ENCODE measurements at regions not wholly inside any gene's neighbourhood (a gene's known extent, or its start where the extent isn't known, plus 50 kb on each side); places are given as distances from the start of the nearest gene placed in this dataset.
"Not testable (repeated sequence)": the region's sequence is repeated elsewhere in the genome, so short reads cannot be mapped to it uniquely, and the experiment has no call there.

GRCh38 chr3:105137911-105138310 lies 228.8 kb upstream of the ALCAM start:
- Histone ChIP-seq H3K4me3 (ENCODE audit: low read depth in 1 of 2, low read length in 2 of 2) (no peak overlapping the region), H3K36me3 (ENCODE audit: control insufficient read depth in 1 of 2, insufficient read depth in 2 of 2, low read length in 2 of 2) (no peaks in the 10 kb centered on the region), H3K9ac (ENCODE audit: low read depth in 1 of 2, low read length in 2 of 2) (no peak overlapping the region), H3K27ac (ENCODE audit: low read depth, low read length) (no peak overlapping the region), H3K9me3 (ENCODE audit: control insufficient read depth in 1 of 2, low read length in 2 of 2) (no peaks in the 10 kb centered on the region), H3K27me3 (ENCODE audit: control insufficient read depth in 1 of 2, insufficient read depth in 2 of 2, low read length in 2 of 2) (no peaks in the 10 kb centered on the region), H3K4me1 (ENCODE audit: control insufficient read depth in 1 of 2, insufficient read depth in 2 of 2, low read length in 2 of 2) (no peaks in the 10 kb centered on the region)

GRCh38 chr3:105139881-105140560 lies 226.7 kb upstream of the ALCAM start:
- H3K27ac ChIP-seq (ENCODE audit: low read depth, low read length), result no peak overlapping the region
- no peaks in the 10 kb centered on the region for H3K4me1 ChIP-seq (ENCODE audit: control insufficient read depth in 1 of 2, insufficient read depth in 2 of 2, low read length in 2 of 2)
- no peaks in the 10 kb centered on the region for H3K36me3 ChIP-seq (ENCODE audit: control insufficient read depth in 1 of 2, insufficient read depth in 2 of 2, low read length in 2 of 2)
- no peak overlapping the region for H3K4me3 ChIP-seq (ENCODE audit: low read depth in 1 of 2, low read length in 2 of 2)
- H3K27me3 ChIP-seq (ENCODE audit: control insufficient read depth in 1 of 2, insufficient read depth in 2 of 2, low read length in 2 of 2), result no peaks in the 10 kb centered on the region
- no peaks in the 10 kb centered on the region for H3K9me3 ChIP-seq (ENCODE audit: control insufficient read depth in 1 of 2, low read length in 2 of 2)
- no peak overlapping the region for H3K9ac ChIP-seq (ENCODE audit: low read depth in 1 of 2, low read length in 2 of 2)

GRCh38 chr3:105140899-105141367 lies 225.8 kb upstream of the ALCAM start:
- no peaks in the 10 kb centered on the region for H3K4me1 ChIP-seq (ENCODE audit: control insufficient read depth in 1 of 2, insufficient read depth in 2 of 2, low read length in 2 of 2)
- no peaks in the 10 kb centered on the region for H3K36me3 ChIP-seq (ENCODE audit: control insufficient read depth in 1 of 2, insufficient read depth in 2 of 2, low read length in 2 of 2)
- no peak overlapping the region for H3K9ac ChIP-seq (ENCODE audit: low read depth in 1 of 2, low read length in 2 of 2)
- H3K4me3 ChIP-seq (ENCODE audit: low read depth in 1 of 2, low read length in 2 of 2), result no peak overlapping the region
- H3K27me3 ChIP-seq (ENCODE audit: control insufficient read depth in 1 of 2, insufficient read depth in 2 of 2, low read length in 2 of 2), result no peaks in the 10 kb centered on the region
- no peak overlapping the region for H3K27ac ChIP-seq (ENCODE audit: low read depth, low read length)
- H3K9me3 ChIP-seq (ENCODE audit: control insufficient read depth in 1 of 2, low read length in 2 of 2), result no peaks in the 10 kb centered on the region

GRCh38 chr3:105144837-105145236 lies 221.9 kb upstream of the ALCAM start:
- no peak overlapping the region for H3K4me3 ChIP-seq (ENCODE audit: low read depth in 1 of 2, low read length in 2 of 2)
- H3K36me3 ChIP-seq (ENCODE audit: control insufficient read depth in 1 of 2, insufficient read depth in 2 of 2, low read length in 2 of 2), result no peaks in the 10 kb centered on the region
- no peak overlapping the region for H3K9ac ChIP-seq (ENCODE audit: low read depth in 1 of 2, low read length in 2 of 2)
- H3K9me3 ChIP-seq (ENCODE audit: control insufficient read depth in 1 of 2, low read length in 2 of 2), result no peaks in the 10 kb centered on the region
- no peak overlapping the region for H3K27ac ChIP-seq (ENCODE audit: low read depth, low read length)
- no peaks in the 10 kb centered on the region for H3K4me1 ChIP-seq (ENCODE audit: control insufficient read depth in 1 of 2, insufficient read depth in 2 of 2, low read length in 2 of 2)
- no peaks in the 10 kb centered on the region for H3K27me3 ChIP-seq (ENCODE audit: control insufficient read depth in 1 of 2, insufficient read depth in 2 of 2, low read length in 2 of 2)

GRCh38 chr3:105145511-105145910 lies 221.2 kb upstream of the ALCAM start:
- Histone ChIP-seq H3K9me3 (ENCODE audit: control insufficient read depth in 1 of 2, low read length in 2 of 2) (no peaks in the 10 kb centered on the region), H3K27ac (ENCODE audit: low read depth, low read length) (no peak overlapping the region), H3K36me3 (ENCODE audit: control insufficient read depth in 1 of 2, insufficient read depth in 2 of 2, low read length in 2 of 2) (no peaks in the 10 kb centered on the region), H3K9ac (ENCODE audit: low read depth in 1 of 2, low read length in 2 of 2) (no peak overlapping the region), H3K4me3 (ENCODE audit: low read depth in 1 of 2, low read length in 2 of 2) (no peak overlapping the region), H3K4me1 (ENCODE audit: control insufficient read depth in 1 of 2, insufficient read depth in 2 of 2, low read length in 2 of 2) (no peaks in the 10 kb centered on the region), H3K27me3 (ENCODE audit: control insufficient read depth in 1 of 2, insufficient read depth in 2 of 2, low read length in 2 of 2) (no peaks in the 10 kb centered on the region)

GRCh38 chr3:105149197-105149596 lies 217.5 kb upstream of the ALCAM start:
- H3K9ac ChIP-seq (ENCODE audit: low read depth in 1 of 2, low read length in 2 of 2); H3K4me3 ChIP-seq (ENCODE audit: low read depth in 1 of 2, low read length in 2 of 2); H3K27ac ChIP-seq (ENCODE audit: low read depth, low read length); H3K9me3 ChIP-seq (ENCODE audit: control insufficient read depth in 1 of 2, low read length in 2 of 2); H3K27me3 ChIP-seq (ENCODE audit: control insufficient read depth in 1 of 2, insufficient read depth in 2 of 2, low read length in 2 of 2); H3K4me1 ChIP-seq (ENCODE audit: control insufficient read depth in 1 of 2, insufficient read depth in 2 of 2, low read length in 2 of 2); H3K36me3 ChIP-seq (ENCODE audit: control insufficient read depth in 1 of 2, insufficient read depth in 2 of 2, low read length in 2 of 2): not testable (repeated sequence)

- Histone ChIP-seq H3K9ac (ENCODE audit: low read depth in 1 of 2, low read length in 2 of 2) (no peak overlapping the region), H3K27me3 (ENCODE audit: control insufficient read depth in 1 of 2, insufficient read depth in 2 of 2, low read length in 2 of 2) (no peaks in the 10 kb centered on the region), H3K36me3 (ENCODE audit: control insufficient read depth in 1 of 2, insufficient read depth in 2 of 2, low read length in 2 of 2) (no peaks in the 10 kb centered on the region), H3K4me3 (ENCODE audit: low read depth in 1 of 2, low read length in 2 of 2) (no peak overlapping the region), H3K4me1 (ENCODE audit: control insufficient read depth in 1 of 2, insufficient read depth in 2 of 2, low read length in 2 of 2) (no peaks in the 10 kb centered on the region), H3K9me3 (ENCODE audit: control insufficient read depth in 1 of 2, low read length in 2 of 2) (no peaks in the 10 kb centered on the region), H3K27ac (ENCODE audit: low read depth, low read length) (no peak overlapping the region)
These were observed 213.7 kb upstream of the ALCAM start for GRCh38 chr3:105152987-105153386.

GRCh38 chr3:105154692-105155091 lies 212.0 kb upstream of the ALCAM start:
- Histone ChIP-seq H3K4me3 (ENCODE audit: low read depth in 1 of 2, low read length in 2 of 2) (no peak overlapping the region), H3K9ac (ENCODE audit: low read depth in 1 of 2, low read length in 2 of 2) (no peak overlapping the region), H3K4me1 (ENCODE audit: control insufficient read depth in 1 of 2, insufficient read depth in 2 of 2, low read length in 2 of 2) (no peaks in the 10 kb centered on the region), H3K27ac (ENCODE audit: low read depth, low read length) (no peak overlapping the region), H3K9me3 (ENCODE audit: control insufficient read depth in 1 of 2, low read length in 2 of 2) (no peaks in the 10 kb centered on the region), H3K27me3 (ENCODE audit: control insufficient read depth in 1 of 2, insufficient read depth in 2 of 2, low read length in 2 of 2) (no peaks in the 10 kb centered on the region), H3K36me3 (ENCODE audit: control insufficient read depth in 1 of 2, insufficient read depth in 2 of 2, low read length in 2 of 2) (no peaks in the 10 kb centered on the region)

GRCh38 chr3:105157067-105157765 lies 209.5 kb upstream of the ALCAM start:
- H3K4me3 ChIP-seq (ENCODE audit: low read depth in 1 of 2, low read length in 2 of 2), result no peak overlapping the region
- no peaks in the 10 kb centered on the region for H3K4me1 ChIP-seq (ENCODE audit: control insufficient read depth in 1 of 2, insufficient read depth in 2 of 2, low read length in 2 of 2)
- H3K36me3 ChIP-seq (ENCODE audit: control insufficient read depth in 1 of 2, insufficient read depth in 2 of 2, low read length in 2 of 2), result no peaks in the 10 kb centered on the region
- no peak overlapping the region for H3K9ac ChIP-seq (ENCODE audit: low read depth in 1 of 2, low read length in 2 of 2)
- H3K27me3 ChIP-seq (ENCODE audit: control insufficient read depth in 1 of 2, insufficient read depth in 2 of 2, low read length in 2 of 2), result no peaks in the 10 kb centered on the region
- H3K9me3 ChIP-seq (ENCODE audit: control insufficient read depth in 1 of 2, low read length in 2 of 2), result no peaks in the 10 kb centered on the region
- H3K27ac ChIP-seq (ENCODE audit: low read depth, low read length), result no peak overlapping the region

- Histone ChIP-seq H3K4me1 (ENCODE audit: control insufficient read depth in 1 of 2, insufficient read depth in 2 of 2, low read length in 2 of 2) (no peaks in the 10 kb centered on the region), H3K9me3 (ENCODE audit: control insufficient read depth in 1 of 2, low read length in 2 of 2) (no peaks in the 10 kb centered on the region), H3K27ac (ENCODE audit: low read depth, low read length) (no peak overlapping the region), H3K27me3 (ENCODE audit: control insufficient read depth in 1 of 2, insufficient read depth in 2 of 2, low read length in 2 of 2) (no peaks in the 10 kb centered on the region), H3K9ac (ENCODE audit: low read depth in 1 of 2, low read length in 2 of 2) (no peak overlapping the region), H3K4me3 (ENCODE audit: low read depth in 1 of 2, low read length in 2 of 2) (no peak overlapping the region), H3K36me3 (ENCODE audit: control insufficient read depth in 1 of 2, insufficient read depth in 2 of 2, low read length in 2 of 2) (no peaks in the 10 kb centered on the region)
These were observed 209.0 kb upstream of the ALCAM start for GRCh38 chr3:105157766-105158085.
